Thoracic aorta (tissue), 2 donors: ENCODE measurements at regions not wholly inside any gene's neighbourhood (a gene's known extent, or its start where the extent isn't known, plus 50 kb on each side); places are given as distances from the start of the nearest gene placed in this dataset.

Experiments
- ATAC-seq: fragments of 150-250 bp; one replicate; pipeline ENCODE4 v1.8.0; 2017; ENCODE audit warnings: low read depth; ENCODE audit not compliant: insufficient number of reproducible peaks, low FRiP score
- DNase-seq: peaks from one replicate; pipeline ENCODE4 v3.0.0-alpha.2; 2020; ENCODE audit warnings: low spot score
- H3K27ac ChIP-seq, 2 donors: fragments of 200-600 bp; sonication (generic); 1 replicate in 1 of 2; 2 replicates in 1 of 2; pipeline ENCODE4 v1.5.1; 2016; ENCODE audit warnings: mild to moderate bottlenecking in 2 of 2, moderate library complexity in 2 of 2
- H3K27me3 ChIP-seq: fragments of 200-600 bp; sonication (generic); replicated peaks from 2 replicates; pipeline ENCODE4 v1.6.0; 2016; ENCODE audit warnings: mild to moderate bottlenecking; ENCODE audit not compliant: insufficient read depth
- H3K36me3 ChIP-seq: fragments of 200-600 bp; sonication (generic); one replicate; pipeline ENCODE4 v1.5.1; 2016
- H3K4me1 ChIP-seq, 2 donors: fragments of 200-600 bp; sonication (generic); 1 replicate in 1 of 2; 2 replicates in 1 of 2; pipeline versions ENCODE4 v1.5.1 to v1.6.0; 2016; ENCODE audit warnings: low read depth in 2 of 2, mild to moderate bottlenecking in 1 of 2; ENCODE audit not compliant: control insufficient read depth in 1 of 2
- H3K4me3 ChIP-seq: fragments of 200-600 bp; sonication (generic); 2 replicates; pipeline ENCODE4 v1.5.1; 2016; ENCODE audit warnings: mild to moderate bottlenecking
- H3K9me3 ChIP-seq: fragments of 200-600 bp; sonication (generic); 2 replicates; pipeline ENCODE4 v1.5.1; 2016
- TF ChIP-seq, protein P1 (sequence below): fragments of 200-600 bp; sonication (generic); IDR thresholded peaks from one replicate; pipeline ENCODE4 v1.5.1; 2019; ENCODE audit warnings: antibody characterized with exemption

DNA sequence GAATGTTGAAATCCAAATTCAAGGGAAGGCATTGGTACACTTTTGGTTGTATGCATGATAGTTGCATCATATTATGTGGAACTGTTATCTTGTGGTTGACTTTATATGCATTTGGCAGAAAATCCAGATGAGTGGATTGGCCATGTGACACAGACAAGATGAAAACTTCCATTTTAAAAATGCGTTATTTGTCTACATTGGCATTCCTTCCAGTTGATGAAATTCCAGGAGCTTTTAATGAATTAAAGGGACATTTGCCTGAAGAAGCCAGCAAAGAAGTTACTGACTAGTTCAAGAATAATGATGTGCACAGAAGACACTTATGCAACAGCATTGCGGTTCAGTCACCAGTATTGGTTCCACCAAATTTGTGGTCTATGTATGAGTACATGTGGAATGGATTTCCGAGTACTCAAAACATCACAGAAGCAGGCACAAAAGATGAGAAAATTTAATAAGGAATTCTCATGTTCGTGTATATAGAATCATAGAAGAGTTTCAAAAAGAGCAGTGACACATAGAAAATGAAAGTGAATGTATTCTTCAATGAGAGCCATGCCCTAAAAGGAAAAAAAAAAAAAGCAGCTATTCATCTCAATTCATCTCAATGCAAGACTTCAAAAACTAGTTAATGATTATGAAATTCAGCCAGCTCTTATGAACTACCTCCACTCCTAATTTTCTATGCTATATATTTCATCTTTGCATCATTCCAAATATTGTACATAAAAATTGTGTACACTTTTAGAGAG lies 232.1 kb downstream of the RBM43 start:
- Histone ChIP-seq H3K27ac (no peak overlapping the region), H3K9me3 (no peaks in the 10 kb centered on the region), H3K4me1 (peaks cover 0 to 10% of the 10 kb centered on the region in 2 donors), H3K36me3 (no peaks in the 10 kb centered on the region), H3K4me3 (no peak overlapping the region), H3K27me3 (no peaks in the 10 kb centered on the region)
- no peak for DNase-seq
- ATAC-seq, result no peak
- TF ChIP-seq, protein P1, sequence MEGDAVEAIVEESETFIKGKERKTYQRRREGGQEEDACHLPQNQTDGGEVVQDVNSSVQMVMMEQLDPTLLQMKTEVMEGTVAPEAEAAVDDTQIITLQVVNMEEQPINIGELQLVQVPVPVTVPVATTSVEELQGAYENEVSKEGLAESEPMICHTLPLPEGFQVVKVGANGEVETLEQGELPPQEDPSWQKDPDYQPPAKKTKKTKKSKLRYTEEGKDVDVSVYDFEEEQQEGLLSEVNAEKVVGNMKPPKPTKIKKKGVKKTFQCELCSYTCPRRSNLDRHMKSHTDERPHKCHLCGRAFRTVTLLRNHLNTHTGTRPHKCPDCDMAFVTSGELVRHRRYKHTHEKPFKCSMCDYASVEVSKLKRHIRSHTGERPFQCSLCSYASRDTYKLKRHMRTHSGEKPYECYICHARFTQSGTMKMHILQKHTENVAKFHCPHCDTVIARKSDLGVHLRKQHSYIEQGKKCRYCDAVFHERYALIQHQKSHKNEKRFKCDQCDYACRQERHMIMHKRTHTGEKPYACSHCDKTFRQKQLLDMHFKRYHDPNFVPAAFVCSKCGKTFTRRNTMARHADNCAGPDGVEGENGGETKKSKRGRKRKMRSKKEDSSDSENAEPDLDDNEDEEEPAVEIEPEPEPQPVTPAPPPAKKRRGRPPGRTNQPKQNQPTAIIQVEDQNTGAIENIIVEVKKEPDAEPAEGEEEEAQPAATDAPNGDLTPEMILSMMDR, result no peak

DNA sequence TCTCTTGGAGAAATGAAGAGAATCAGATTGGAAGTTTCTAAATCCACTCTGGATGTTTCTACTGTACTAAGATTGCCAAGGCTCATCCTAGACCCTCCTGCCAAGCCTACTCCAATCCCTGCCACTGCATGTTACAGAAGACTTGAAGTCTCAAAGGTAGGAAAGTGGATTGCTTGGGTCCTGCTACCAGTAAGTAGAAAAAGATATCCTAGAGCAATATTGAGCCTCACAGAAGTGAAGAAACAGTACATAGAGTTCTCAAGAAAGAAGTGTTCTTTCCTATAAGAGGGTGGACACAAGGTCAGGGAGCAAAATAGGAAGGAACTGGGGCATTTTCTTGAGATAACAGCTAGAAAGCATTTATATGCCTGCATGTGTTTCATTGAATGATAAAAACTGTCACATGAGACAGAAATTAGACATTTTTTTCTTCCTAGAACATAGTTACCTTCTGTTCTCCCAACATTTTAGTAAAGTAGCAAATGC lies 232.9 kb downstream of the RBM43 start:
- no peaks in the 10 kb centered on the region for H3K36me3 ChIP-seq
- peaks cover 0 to 10% of the 10 kb centered on the region in 2 donors for H3K4me1 ChIP-seq
- H3K4me3 ChIP-seq, result no peak overlapping the region
- no peaks in the 10 kb centered on the region for H3K27me3 ChIP-seq
- H3K27ac ChIP-seq, result no peak overlapping the region
- DNase-seq (no peak), ATAC-seq (no peak)
- no peaks in the 10 kb centered on the region for H3K9me3 ChIP-seq
- TF ChIP-seq, protein P1, result no peak

DNA sequence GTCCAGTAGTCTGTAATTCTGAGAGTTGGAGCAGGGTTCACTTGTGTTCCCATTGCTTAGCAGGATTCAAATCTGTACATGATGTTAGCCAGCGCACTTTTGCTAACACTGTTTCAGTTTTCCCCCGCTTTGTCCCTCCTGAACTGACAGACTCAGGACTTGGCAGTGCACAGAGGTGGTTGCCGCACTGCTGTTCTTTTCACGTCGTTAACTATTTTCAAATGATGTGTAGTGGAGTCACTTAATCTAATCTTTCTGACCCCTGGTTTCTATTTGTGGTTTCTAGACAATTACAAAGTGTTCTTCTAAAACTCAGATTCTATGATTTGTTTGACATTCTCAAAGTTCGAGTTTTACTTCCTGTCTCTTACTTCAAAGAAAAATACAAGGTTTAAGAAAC lies 234.5 kb downstream of the RBM43 start:
- no peak for ATAC-seq
- TF ChIP-seq, protein P1, result no peak

DNA sequence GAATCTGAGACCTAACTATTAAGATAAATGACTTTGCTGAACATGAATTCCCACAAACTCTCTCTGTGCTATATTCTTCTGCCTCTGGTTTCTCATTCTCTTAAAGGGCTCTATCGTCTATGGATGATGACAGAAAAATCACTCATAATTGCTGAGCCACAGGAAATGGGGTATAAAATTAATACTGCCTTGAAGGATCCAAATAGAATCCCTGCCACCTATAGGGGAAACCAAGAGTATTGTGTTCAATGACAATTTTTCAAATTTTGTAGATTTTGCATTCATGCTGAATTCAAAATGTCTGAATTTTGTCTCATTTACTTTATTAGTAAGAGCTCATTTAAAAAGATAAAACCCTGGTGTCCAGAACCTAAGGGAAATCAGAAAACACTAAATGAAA lies 235.8 kb downstream of the RBM43 start:
- TF ChIP-seq, protein P1, result no peak
- no peak overlapping the region for H3K27ac ChIP-seq
- DNase-seq (no peak), ATAC-seq (no peak)
- H3K36me3 ChIP-seq, result no peaks in the 10 kb centered on the region
- H3K4me1 ChIP-seq, result peaks cover 2 to 15% of the 10 kb centered on the region in 2 donors
- no peak overlapping the region for H3K4me3 ChIP-seq
- no peaks in the 10 kb centered on the region for H3K27me3 ChIP-seq
- no peaks in the 10 kb centered on the region for H3K9me3 ChIP-seq

More for the DNA sequence above, 234.5 kb downstream of the RBM43 start:
- H3K4me1 ChIP-seq, result peaks cover 0 to 7% of the 10 kb centered on the region in 2 donors
- no peak overlapping the region for H3K27ac ChIP-seq
- H3K27me3 ChIP-seq, result no peaks in the 10 kb centered on the region
- no peaks in the 10 kb centered on the region for H3K36me3 ChIP-seq
- no peak for DNase-seq
- no peak overlapping the region for H3K4me3 ChIP-seq
- H3K9me3 ChIP-seq, result no peaks in the 10 kb centered on the region

DNA sequence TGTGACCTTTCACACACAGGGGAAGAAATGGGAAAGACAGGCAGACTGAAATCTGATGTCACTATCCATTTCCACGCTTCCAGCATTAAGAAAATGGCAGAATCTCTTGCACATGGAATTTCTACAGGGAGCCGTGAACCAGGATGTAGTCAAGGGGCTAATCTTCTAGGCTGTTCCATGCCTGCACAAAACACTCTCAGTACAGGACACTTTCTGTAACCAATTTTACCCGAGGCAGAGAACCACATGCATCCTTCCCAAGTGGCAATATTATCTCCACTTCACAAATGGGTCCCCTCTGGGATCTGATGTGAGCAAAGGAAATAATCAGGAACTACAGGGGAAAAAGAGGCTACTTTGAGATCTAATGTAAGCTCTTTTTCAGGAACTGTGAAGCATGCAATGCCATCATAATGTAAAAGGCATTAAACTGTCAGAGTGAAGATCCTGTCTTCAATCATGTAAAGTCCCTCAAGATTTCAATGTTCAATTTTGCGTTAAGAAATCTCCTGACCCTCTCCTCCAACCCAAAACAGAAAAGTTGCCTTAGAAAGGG lies 236.9 kb downstream of the RBM43 start:
- H3K36me3 ChIP-seq, result no peaks in the 10 kb centered on the region
- ATAC-seq (no peak), DNase-seq (no peak)
- H3K27me3 ChIP-seq, result no peaks in the 10 kb centered on the region
- peaks cover 2 to 15% of the 10 kb centered on the region in 2 donors for H3K4me1 ChIP-seq
- no peaks in the 10 kb centered on the region for H3K9me3 ChIP-seq
- H3K27ac ChIP-seq, result no peak overlapping the region
- no peak overlapping the region for H3K4me3 ChIP-seq
- TF ChIP-seq, protein P1, result no peak
